Loucy (cell line): ENCODE measurements at regions not wholly inside any gene's neighbourhood (a gene's known extent, or its start where the extent isn't known, plus 50 kb on each side); places are given as distances from the start of the nearest gene placed in this dataset.

Source experiments
- CTCF ChIP-seq: fragments of 200-600 bp; sonication (generic); conservative IDR thresholded peaks from 2 replicates; pipeline ENCODE4 v1.5.1; 2014; ENCODE audit warnings: mild to moderate bottlenecking, antibody characterized with exemption, low read length
- EZH2phosphoT487 ChIP-seq: fragments of 200-600 bp; IDR thresholded peaks from 2 replicates; pipeline ENCODE4 v1.6.1; 2018; ENCODE audit warnings: antibody characterized with exemption, mild to moderate bottlenecking, moderate library complexity, borderline replicate concordance

- TF ChIP-seq CTCF = no peak
- TF ChIP-seq EZH2phosphoT487 = no peak
Measured at GRCh38 chr16:5835876-5836275, 738.3 kb upstream of the EEF2KMT start.
